ENCODE measurements at regions not wholly inside any gene's neighbourhood (a gene's known extent, or its start where the extent isn't known, plus 50 kb on each side); places are given as distances from the start of the nearest gene placed in this dataset.

GRCh38 chr1:87735750-87736149 is 407.1 kb downstream of the LMO4 start (continued):
- TF ChIP-seq FOXP1 (CRISPR knock-in tag; IDR thresholded peaks at IDR 0.05; ENCODE audit: borderline replicate concordance) = no peak
- TF ChIP-seq ZNF232 (CRISPR knock-in tag; IDR thresholded peaks at IDR 0.05) = no peak
- TF ChIP-seq ATF3 (CRISPR knock-in tag; conservative IDR thresholded peaks at IDR 0.05) = no peak
- no peak for TF ChIP-seq ZNF317 (CRISPR knock-in tag; IDR thresholded peaks at IDR 0.05; ENCODE audit: borderline replicate concordance, low read depth)
- TF ChIP-seq E2F4 (CRISPR knock-in tag; IDR thresholded peaks at IDR 0.05; ENCODE audit: borderline replicate concordance, low read depth) = no peak

- no peak overlapping the region for H3K27ac Mint-ChIP-seq
- no peaks in the 10 kb centered on the region for H3K36me3 Mint-ChIP-seq
- H3K4me3 Mint-ChIP-seq = no peak overlapping the region
- no peak for TF ChIP-seq ZNF416 (CRISPR knock-in tag; IDR thresholded peaks at IDR 0.05)
- no peak for TF ChIP-seq ZNF121 (CRISPR knock-in tag; IDR thresholded peaks at IDR 0.05)
- no peak for TF ChIP-seq GTF2I (CRISPR knock-in tag; conservative IDR thresholded peaks at IDR 0.05)
- TF ChIP-seq ATF3 (CRISPR knock-in tag; conservative IDR thresholded peaks at IDR 0.05) = no peak
- no peak for TF ChIP-seq GRHL2 (CRISPR knock-in tag; IDR thresholded peaks at IDR 0.05; ENCODE audit: insufficient replicate concordance, severe bottlenecking)
- TF ChIP-seq E2F4 (CRISPR knock-in tag; IDR thresholded peaks at IDR 0.05; ENCODE audit: borderline replicate concordance, low read depth) = no peak
- no peak for TF ChIP-seq ZNF263 (CRISPR knock-in tag; IDR thresholded peaks at IDR 0.05; ENCODE audit: low read depth)
- TF ChIP-seq MXD4 (CRISPR knock-in tag; IDR thresholded peaks at IDR 0.05; ENCODE audit: borderline replicate concordance) = no peak
- TF ChIP-seq TEAD1 (CRISPR knock-in tag; IDR thresholded peaks at IDR 0.05) = no peak
- DNase-seq (ENCODE audit: low spot score) = no peak
- CTCF ChIA-PET = no interaction called here
- no peaks in the 10 kb centered on the region for H3K27me3 Mint-ChIP-seq (ENCODE audit: low read depth)
- POLR2A ChIA-PET = no interaction called here
- H3K9me3 Mint-ChIP-seq = peaks cover 7% of the 10 kb centered on the region
- no peak for ATAC-seq
- H3K4me1 Mint-ChIP-seq = peaks cover 32% of the 10 kb centered on the region
These were observed 410.5 kb downstream of the LMO4 start for GRCh38 chr1:87739141-87739540.

- Mint-ChIP-seq H3K4me1 (peaks cover 32% of the 10 kb centered on the region), H3K4me3 (no peak overlapping the region), H3K27me3 (ENCODE audit: low read depth) (no peaks in the 10 kb centered on the region), H3K27ac (no peak overlapping the region), H3K36me3 (no peaks in the 10 kb centered on the region), H3K9me3 (peaks cover 7% of the 10 kb centered on the region)
- CTCF ChIA-PET = no interaction called here
- POLR2A ChIA-PET = no interaction called here
- ATAC-seq (no peak), DNase-seq (ENCODE audit: low spot score) (no peak)
- TF ChIP-seq GTF2I (CRISPR knock-in tag; conservative IDR thresholded peaks at IDR 0.05) = no peak
- TF ChIP-seq ZMAT4 (CRISPR knock-in tag; IDR thresholded peaks at IDR 0.05) = no peak
- no peak for TF ChIP-seq ATF1 (CRISPR knock-in tag; IDR thresholded peaks at IDR 0.05)
- TF ChIP-seq ZSCAN18 (CRISPR knock-in tag; IDR thresholded peaks at IDR 0.05) = no peak
- TF ChIP-seq IRF1 (CRISPR knock-in tag; IDR thresholded peaks at IDR 0.05) = no peak
- TF ChIP-seq ZNF219 (CRISPR knock-in tag; IDR thresholded peaks at IDR 0.05; ENCODE audit: borderline replicate concordance) = no peak
- no peak for TF ChIP-seq CREB1 (CRISPR knock-in tag; IDR thresholded peaks at IDR 0.05)
- TF ChIP-seq NR3C1 (CRISPR knock-in tag; conservative IDR thresholded peaks at IDR 0.05; ENCODE audit: low read depth) = no peak
- no peak for TF ChIP-seq ZNF512 (CRISPR knock-in tag; IDR thresholded peaks at IDR 0.05; ENCODE audit: borderline replicate concordance)
- no peak for TF ChIP-seq AFF4 (CRISPR knock-in tag; IDR thresholded peaks at IDR 0.05; ENCODE audit: borderline replicate concordance)
- no peak for TF ChIP-seq NR2C2 (CRISPR knock-in tag; IDR thresholded peaks at IDR 0.05)
- TF ChIP-seq ZNF121 (CRISPR knock-in tag; IDR thresholded peaks at IDR 0.05) = no peak
- no peak for TF ChIP-seq MXD4 (CRISPR knock-in tag; IDR thresholded peaks at IDR 0.05; ENCODE audit: borderline replicate concordance)
These were observed 411.0 kb downstream of the LMO4 start for GRCh38 chr1:87739704-87740103.
